Glutamatergic neuron (in vitro differentiated cells): ENCODE measurements at regions not wholly inside any gene's neighbourhood (a gene's known extent, or its start where the extent isn't known, plus 50 kb on each side); places are given as distances from the start of the nearest gene placed in this dataset.

Source experiments
- DNase-seq: peaks from one replicate; pipeline ENCODE4 v3.0.0; 2022
- H3K27ac Mint-ChIP-seq: one replicate; pipeline ENCODE4 v1.8.0; 2020; ENCODE audit warnings: mild to moderate bottlenecking, mixed read lengths, inconsistent platforms; ENCODE audit not compliant: unreplicated experiment
- H3K27me3 Mint-ChIP-seq: one replicate; pipeline ENCODE4 v1.8.0; 2020; ENCODE audit warnings: mild to moderate bottlenecking, moderate library complexity, mixed read lengths, inconsistent platforms; ENCODE audit not compliant: unreplicated experiment
- H3K36me3 Mint-ChIP-seq: one replicate; pipeline ENCODE4 v1.8.0; 2020; ENCODE audit warnings: mild to moderate bottlenecking, mixed read lengths, inconsistent platforms; ENCODE audit not compliant: unreplicated experiment
- H3K4me1 Mint-ChIP-seq: one replicate; pipeline ENCODE4 v1.8.0; 2020; ENCODE audit warnings: mild to moderate bottlenecking, low read depth, mixed read lengths, inconsistent platforms; ENCODE audit not compliant: unreplicated experiment
- H3K4me3 Mint-ChIP-seq: one replicate; pipeline ENCODE4 v1.8.0; 2020; ENCODE audit warnings: mild to moderate bottlenecking, mixed read lengths, inconsistent platforms; ENCODE audit not compliant: unreplicated experiment
- H3K9me3 Mint-ChIP-seq: one replicate; pipeline ENCODE4 v1.8.0; 2020; ENCODE audit warnings: mild to moderate bottlenecking, moderate library complexity, mixed read lengths, inconsistent platforms; ENCODE audit not compliant: unreplicated experiment
- CTCF ChIP-seq: fragments of 200-600 bp; sonication (generic); IDR thresholded peaks from one replicate; pipeline ENCODE4 v1.5.0; 2021; ENCODE audit not compliant: partially characterized antibody, unreplicated experiment

DNA sequence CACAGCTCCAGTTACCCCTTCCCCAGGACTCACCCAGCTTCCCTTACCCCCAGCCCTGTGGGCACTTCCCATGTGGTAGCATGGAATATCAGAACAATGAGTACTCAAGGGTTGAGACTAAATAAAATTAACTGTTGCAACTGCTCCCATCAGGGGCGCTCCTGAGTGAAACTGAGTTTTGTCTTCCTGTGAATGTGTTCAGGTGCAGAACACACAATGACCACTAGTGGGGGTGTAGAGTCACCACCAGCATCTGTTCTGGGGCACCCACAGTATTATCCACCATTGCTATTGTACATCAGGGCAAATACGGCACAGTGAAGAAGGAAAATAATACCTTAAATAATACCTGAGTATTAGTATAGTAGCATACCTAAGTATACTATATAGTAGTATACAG, 689.7 kb downstream of the TBC1D22A start:
- Mint-ChIP-seq H3K36me3 (no peaks in the 10 kb centered on the region), H3K9me3 (peaks cover 29% of the 10 kb centered on the region), H3K4me1 (no peaks in the 10 kb centered on the region), H3K27ac (no peak overlapping the region), H3K27me3 (peaks cover 7% of the 10 kb centered on the region), H3K4me3 (no peak overlapping the region)
- no peak for DNase-seq
- no peak for TF ChIP-seq CTCF

DNA sequence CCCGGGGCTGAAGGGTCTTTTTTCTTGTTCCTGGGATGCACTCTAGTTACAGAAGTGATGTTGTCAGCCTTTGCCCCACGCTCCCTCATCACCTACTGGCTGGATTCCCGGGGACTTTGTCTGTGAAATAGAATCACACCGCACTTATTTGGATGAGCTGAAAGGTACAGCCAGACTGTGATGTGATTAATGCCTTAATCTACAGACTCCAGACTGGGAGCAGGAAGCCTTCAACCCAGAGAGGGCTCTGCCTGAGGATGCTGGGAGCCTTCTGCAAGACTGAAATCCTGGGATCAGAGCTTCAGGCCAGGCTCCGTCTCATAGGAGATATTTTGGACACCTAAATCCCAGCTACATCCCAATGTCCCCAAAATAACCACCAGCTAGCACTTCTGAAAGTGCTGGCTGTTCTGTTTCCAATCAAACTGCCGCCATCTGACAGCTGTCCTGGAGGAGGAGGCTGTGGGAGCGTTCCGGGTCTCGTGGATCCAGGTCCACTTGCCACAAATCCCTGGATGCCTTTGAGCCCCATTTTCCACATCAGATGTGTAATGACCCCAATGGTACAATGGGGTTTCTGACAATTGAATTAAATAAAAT, 688.5 kb downstream of the TBC1D22A start:
- H3K4me1 Mint-ChIP-seq: no peaks in the 10 kb centered on the region
- H3K9me3 Mint-ChIP-seq: peaks cover 31% of the 10 kb centered on the region
- H3K27ac Mint-ChIP-seq: no peak overlapping the region
- H3K27me3 Mint-ChIP-seq: peaks cover 11% of the 10 kb centered on the region
- H3K4me3 Mint-ChIP-seq: no peak overlapping the region
- H3K36me3 Mint-ChIP-seq: peaks cover 7% of the 10 kb centered on the region
- no peak for DNase-seq
- no peak for TF ChIP-seq CTCF

DNA sequence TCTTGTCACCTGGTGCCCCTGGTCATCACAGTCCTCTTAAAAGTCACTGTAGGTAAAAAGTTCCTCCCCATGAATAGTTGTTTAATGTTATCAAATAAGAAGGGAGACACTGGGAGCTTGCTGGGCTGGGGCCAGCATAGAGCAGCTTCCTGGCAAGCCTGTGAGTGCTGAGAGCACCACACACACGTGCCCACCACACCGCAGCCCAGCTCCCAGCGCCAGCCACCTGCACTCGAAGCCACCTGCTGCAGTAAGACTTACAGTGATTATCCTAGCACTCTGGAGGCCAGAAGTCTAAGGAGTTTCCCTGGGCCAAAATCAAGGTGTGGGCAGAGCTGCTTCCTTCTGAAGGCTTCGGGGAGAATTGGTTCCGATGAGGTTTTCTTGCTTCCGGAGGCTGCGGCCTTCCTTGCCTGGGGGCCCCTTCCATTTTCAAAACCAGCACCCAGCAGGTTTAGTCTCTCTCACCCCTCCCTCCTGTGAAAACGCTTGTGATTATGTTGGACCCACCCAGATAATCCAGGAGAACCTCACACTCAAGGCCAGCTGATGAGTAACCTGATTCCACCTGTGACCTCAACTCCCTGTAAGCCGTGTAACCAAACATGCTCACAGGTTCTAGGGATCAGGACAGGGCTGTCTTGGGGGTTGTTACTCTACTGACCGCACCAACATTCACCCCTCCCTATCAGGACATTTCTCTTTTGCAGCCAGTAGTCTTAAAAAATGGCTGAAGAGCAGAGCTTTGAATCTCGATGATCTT, 687.2 kb downstream of the TBC1D22A start:
- no peak overlapping the region for H3K27ac Mint-ChIP-seq
- no peak overlapping the region for H3K4me3 Mint-ChIP-seq
- H3K36me3 Mint-ChIP-seq: peaks cover 15% of the 10 kb centered on the region
- no peaks in the 10 kb centered on the region for H3K4me1 Mint-ChIP-seq
- peaks cover 14% of the 10 kb centered on the region for H3K27me3 Mint-ChIP-seq
- TF ChIP-seq CTCF: no peak
- peaks cover 35% of the 10 kb centered on the region for H3K9me3 Mint-ChIP-seq
- no peak for DNase-seq

DNA sequence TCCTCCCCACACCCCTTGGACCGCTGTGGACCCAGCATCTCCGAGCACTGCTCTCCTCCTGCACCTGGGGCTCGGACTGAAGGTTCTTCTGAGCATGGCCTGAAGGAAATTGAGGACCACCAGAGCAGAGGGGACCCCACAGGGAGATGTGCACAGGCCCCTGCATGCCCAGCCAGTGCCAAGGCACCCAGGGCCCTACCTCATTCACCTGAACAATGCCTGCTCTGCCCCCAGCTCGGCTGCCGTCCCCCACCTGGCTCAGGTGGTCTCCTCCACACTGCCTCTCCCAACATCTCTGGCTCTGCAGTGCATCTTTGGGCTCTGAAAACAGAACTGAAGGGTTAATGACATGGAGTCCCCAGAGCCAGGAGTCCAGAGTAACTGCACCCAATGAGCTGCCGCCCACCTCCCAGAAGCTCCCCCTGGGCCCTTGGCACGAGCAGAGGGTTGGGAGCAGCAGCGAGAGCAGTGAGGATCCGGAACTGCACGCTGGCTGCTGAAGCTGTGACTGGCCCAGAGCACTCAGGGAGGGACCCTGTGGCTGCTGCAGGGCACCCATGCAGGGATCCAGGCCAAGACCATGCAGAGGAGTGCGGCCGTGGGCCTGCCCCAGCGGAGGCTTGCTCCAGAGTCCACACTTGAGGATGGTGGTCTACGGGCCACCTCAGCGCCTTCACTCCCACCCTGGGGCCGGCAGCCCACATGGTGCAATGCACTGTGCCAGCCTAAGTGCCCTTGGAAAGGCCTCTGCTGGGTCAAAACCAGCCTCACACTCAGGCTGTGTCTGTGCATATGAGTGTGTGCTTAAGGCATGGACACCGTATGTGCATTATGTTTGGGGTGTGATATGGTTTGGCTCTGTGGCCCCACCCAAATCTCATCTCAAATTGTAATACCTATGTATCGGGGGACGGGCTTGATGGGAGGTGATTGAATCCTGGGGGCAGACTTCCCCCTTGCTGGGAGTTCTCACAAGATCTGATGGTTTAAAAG, 686.1 kb downstream of the TBC1D22A start:
- Mint-ChIP-seq H3K4me1 (no peaks in the 10 kb centered on the region), H3K27me3 (peaks cover 15% of the 10 kb centered on the region), H3K27ac (no peak overlapping the region), H3K9me3 (peaks cover 36% of the 10 kb centered on the region), H3K4me3 (no peak overlapping the region), H3K36me3 (peaks cover 15% of the 10 kb centered on the region)
- DNase-seq: no peak
- TF ChIP-seq CTCF: no peak
